ENCODE measurements at regions not wholly inside any gene's neighbourhood (a gene's known extent, or its start where the extent isn't known, plus 50 kb on each side); places are given as distances from the start of the nearest gene placed in this dataset.

- no peak for TF ChIP-seq CTCF (IDR thresholded peaks at IDR 0.05; ENCODE audit: low read length, missing control alignments)
- H3K4me3 ChIP-seq (replicated peaks; ENCODE audit: low read depth, low read length): no peak overlapping the region
- DNase-seq (ENCODE audit: low read depth): no peak
Observed at GRCh38 chr3:3689601-3690375, 109.4 kb upstream of the LRRN1 start.

- no peak for TF ChIP-seq CTCF (IDR thresholded peaks at IDR 0.05; ENCODE audit: low read length, missing control alignments)
- no peak overlapping the region for H3K4me3 ChIP-seq (replicated peaks; ENCODE audit: low read depth, low read length)
- DNase-seq (ENCODE audit: low read depth): no peak
Observed at GRCh38 chr3:3686907-3687648, 112.2 kb upstream of the LRRN1 start.

- TF ChIP-seq CTCF (IDR thresholded peaks at IDR 0.05; ENCODE audit: low read length, missing control alignments): no peak
- H3K4me3 ChIP-seq (replicated peaks; ENCODE audit: low read depth, low read length): no peak overlapping the region
- no peak for DNase-seq (ENCODE audit: low read depth)
Observed at GRCh38 chr3:3685721-3686120, 113.5 kb upstream of the LRRN1 start.

- H3K4me3 ChIP-seq (replicated peaks; ENCODE audit: low read depth, low read length): no peak overlapping the region
- no peak for DNase-seq (ENCODE audit: low read depth)
- TF ChIP-seq CTCF (IDR thresholded peaks at IDR 0.05; ENCODE audit: low read length, missing control alignments): no peak
Observed at GRCh38 chr3:3683261-3683660, 116.0 kb upstream of the LRRN1 start.

- no peak overlapping the region for H3K4me3 ChIP-seq (replicated peaks; ENCODE audit: low read depth, low read length)
- TF ChIP-seq CTCF (IDR thresholded peaks at IDR 0.05; ENCODE audit: low read length, missing control alignments): no peak
- no peak for DNase-seq (ENCODE audit: low read depth)
Observed at GRCh38 chr3:3675801-3676200, 123.4 kb upstream of the LRRN1 start.

GRCh38 chr3:3675186-3675585 is 124.0 kb upstream of the LRRN1 start:
- no peak for DNase-seq (ENCODE audit: low read depth)
- no peak for TF ChIP-seq CTCF (IDR thresholded peaks at IDR 0.05; ENCODE audit: low read length, missing control alignments)
- no peak overlapping the region for H3K4me3 ChIP-seq (replicated peaks; ENCODE audit: low read depth, low read length)
